Liver (tissue), 7 donors: ENCODE measurements at regions not wholly inside any gene's neighbourhood (a gene's known extent, or its start where the extent isn't known, plus 50 kb on each side); places are given as distances from the start of the nearest gene placed in this dataset.

Experiments
- DNase-seq: peaks from one replicate; pipeline ENCODE4 v3.0.0-alpha.2; 2017; ENCODE audit warnings: low spot score
- H3K27ac ChIP-seq, 2 donors: one replicate each; pipeline ENCODE4 v1.7.0; 2013; ENCODE audit warnings: inconsistent platforms in 2 of 2, low read length in 2 of 2, control low read depth in 1 of 2, low read depth in 1 of 2, mild to moderate bottlenecking in 1 of 2
- H3K27me3 ChIP-seq, 4 donors: one replicate each; pipeline versions ENCODE4 v1.6.1 to v1.7.0; 2013; ENCODE audit warnings: low read length in 3 of 4, inconsistent platforms in 1 of 4, mild to moderate bottlenecking in 1 of 4, moderate library complexity in 1 of 4; ENCODE audit not compliant: control insufficient read depth in 4 of 4, insufficient read depth in 4 of 4
- H3K36me3 ChIP-seq, 4 donors: one replicate each; pipeline versions ENCODE4 v1.6.1 to v1.7.0; 2013; ENCODE audit warnings: low read length in 3 of 4, mild to moderate bottlenecking in 3 of 4, low read depth in 1 of 4, moderate library complexity in 1 of 4; ENCODE audit not compliant: control insufficient read depth in 4 of 4, insufficient read depth in 3 of 4
- H3K4me1 ChIP-seq, 4 donors: one replicate each; pipeline versions ENCODE4 v1.6.1 to v1.7.0; 2013; ENCODE audit warnings: low read length in 3 of 4, mild to moderate bottlenecking in 3 of 4, moderate library complexity in 1 of 4; ENCODE audit not compliant: control insufficient read depth in 4 of 4, insufficient read depth in 4 of 4
- H3K4me3 ChIP-seq, 3 donors: one replicate each; pipeline versions ENCODE4 v1.6.1 to v1.7.0; 2013; ENCODE audit warnings: low read length in 3 of 3, control low read depth in 1 of 3, low read depth in 1 of 3, mild to moderate bottlenecking in 1 of 3
- H3K9ac ChIP-seq, 2 donors: one replicate each; pipeline ENCODE4 v1.7.0; 2013; ENCODE audit warnings: low read length in 2 of 2, mild to moderate bottlenecking in 2 of 2, moderate library complexity in 2 of 2, control low read depth in 1 of 2, low read depth in 1 of 2
- H3K9me3 ChIP-seq, 4 donors: one replicate each; pipeline versions ENCODE4 v1.6.1 to v1.7.0; 2013; ENCODE audit warnings: low read length in 3 of 4; ENCODE audit not compliant: control insufficient read depth in 4 of 4
- EGR1 ChIP-seq, 2 donors: IDR thresholded peaks; 2 replicates each; pipeline ENCODE4 v1.6.1; 2016 to 2018; ENCODE audit warnings: antibody characterized with exemption in 2 of 2, low read depth in 2 of 2
- FOXA1 ChIP-seq: IDR thresholded peaks from 2 replicates; pipeline ENCODE4 v1.6.1; 2016; ENCODE audit warnings: antibody characterized with exemption
- FOXA2 ChIP-seq: IDR thresholded peaks from 2 replicates; pipeline ENCODE4 v1.6.1; 2016; ENCODE audit warnings: antibody characterized with exemption
- HNF4G ChIP-seq: IDR thresholded peaks from 2 replicates; pipeline ENCODE4 v1.6.1; 2016; ENCODE audit warnings: antibody characterized with exemption
- JUND ChIP-seq, 2 donors: IDR thresholded peaks; 2 replicates each; pipeline ENCODE4 v1.6.1; 2016; ENCODE audit warnings: antibody characterized with exemption in 2 of 2
- NR2F2 ChIP-seq: IDR thresholded peaks from 2 replicates; pipeline ENCODE4 v1.6.1; 2016; ENCODE audit warnings: antibody characterized with exemption
- REST ChIP-seq: IDR thresholded peaks from 2 replicates; pipeline ENCODE4 v1.6.1; 2016; ENCODE audit warnings: antibody characterized with exemption, mild to moderate bottlenecking
- RXRA ChIP-seq, 2 donors: IDR thresholded peaks; 2 replicates each; pipeline ENCODE4 v1.6.1; 2017 to 2018; ENCODE audit warnings: antibody characterized with exemption in 2 of 2, mild to moderate bottlenecking in 1 of 2
- YY1 ChIP-seq: IDR thresholded peaks from 2 replicates; pipeline ENCODE4 v1.6.1; 2016; ENCODE audit warnings: antibody characterized with exemption, mild to moderate bottlenecking
- ZBTB33 ChIP-seq: IDR thresholded peaks from 2 replicates; pipeline ENCODE4 v1.6.1; 2016; ENCODE audit warnings: antibody characterized with exemption
- WGBS: extraction: QIAGEN DNeasy Blood & Tissue Kit; methylation state at CpG from one replicate; pipeline ENCODE4 v1.1.7; 2013; 5-methylcytosine and 5-hydroxymethylcytosine counted together
- donor health status: healthy.
- donor health status: healthy.
- donor health status: healthy.
- donor health status: healthy.

- no peak for DNase-seq
- H3K27me3 ChIP-seq: no peaks in the 10 kb centered on the region
- H3K9ac ChIP-seq: no peak overlapping the region
- no peak overlapping the region for H3K4me3 ChIP-seq
- TF ChIP-seq FOXA1 (no peak), JUND (IDR thresholded peaks at IDR 0.05) (no peak), ZBTB33 (no peak), NR2F2 (no peak), RXRA (IDR thresholded peaks at IDR 0.05) (no peak)
- H3K36me3 ChIP-seq: peaks cover 0 to 7% (median 3%) of the 10 kb centered on the region in 4 donors
- no peaks in the 10 kb centered on the region for H3K9me3 ChIP-seq
- no peak overlapping the region for H3K27ac ChIP-seq
- 99% methylated on average over 3 of the region's 3 CpGs for WGBS
- no peaks in the 10 kb centered on the region for H3K4me1 ChIP-seq
Measured at GRCh38 chr4:122232633-122233032, 80.5 kb downstream of the BLTP1 start.

GRCh38 chr4:122234686-122235085, 82.6 kb downstream of the BLTP1 start:
- Histone ChIP-seq H3K36me3 (peaks cover 2 to 14% (median 8%) of the 10 kb centered on the region in 4 donors), H3K27me3 (no peaks in the 10 kb centered on the region)
- 93% methylated on average over 3 of the region's 3 CpGs for WGBS

GRCh38 chr4:122243785-122244184, 91.7 kb downstream of the BLTP1 start:
- TF ChIP-seq RXRA (IDR thresholded peaks at IDR 0.05) (no peak), HNF4G (no peak), JUND (IDR thresholded peaks at IDR 0.05) (no peak), EGR1 (IDR thresholded peaks at IDR 0.05; ENCODE audit: low read depth in 2 of 2) (no peak), NR2F2 (no peak)

More at GRCh38 chr4:122234686-122235085, 82.6 kb downstream of the BLTP1 start:
- Histone ChIP-seq H3K9me3 (no peaks in the 10 kb centered on the region), H3K9ac (no peak overlapping the region), H3K4me3 (no peak overlapping the region), H3K27ac (no peak overlapping the region), H3K4me1 (no peaks in the 10 kb centered on the region)
- TF ChIP-seq HNF4G (no peak), FOXA2 (no peak), YY1 (no peak), RXRA (IDR thresholded peaks at IDR 0.05) (no peak), NR2F2 (no peak), REST (no peak)
- no peak for DNase-seq

More at GRCh38 chr4:122243785-122244184, 91.7 kb downstream of the BLTP1 start:
- Histone ChIP-seq H3K4me3 (no peak overlapping the region), H3K4me1 (peaks cover 0 to under 1% (median 0%) of the 10 kb centered on the region in 4 donors), H3K27me3 (no peaks in the 10 kb centered on the region), H3K9me3 (no peaks in the 10 kb centered on the region), H3K9ac (no peak overlapping the region), H3K36me3 (peaks cover 1 to 28% (median 17%) of the 10 kb centered on the region in 4 donors), H3K27ac (no peak overlapping the region)
- 96% methylated on average over 4 of the region's 4 CpGs for WGBS
- DNase-seq: no peak
